ENCODE measurements at regions not wholly inside any gene's neighbourhood (a gene's known extent, or its start where the extent isn't known, plus 50 kb on each side); places are given as distances from the start of the nearest gene placed in this dataset.
"Not testable (repeated sequence)": the region's sequence is repeated elsewhere in the genome, so short reads cannot be mapped to it uniquely, and the experiment has no call there.

GRCh38 chr18:54433368-54433767, 75.7 kb downstream of the C18orf54 start:
- no peak for DNase-seq (ENCODE audit: low spot score)

DNA sequence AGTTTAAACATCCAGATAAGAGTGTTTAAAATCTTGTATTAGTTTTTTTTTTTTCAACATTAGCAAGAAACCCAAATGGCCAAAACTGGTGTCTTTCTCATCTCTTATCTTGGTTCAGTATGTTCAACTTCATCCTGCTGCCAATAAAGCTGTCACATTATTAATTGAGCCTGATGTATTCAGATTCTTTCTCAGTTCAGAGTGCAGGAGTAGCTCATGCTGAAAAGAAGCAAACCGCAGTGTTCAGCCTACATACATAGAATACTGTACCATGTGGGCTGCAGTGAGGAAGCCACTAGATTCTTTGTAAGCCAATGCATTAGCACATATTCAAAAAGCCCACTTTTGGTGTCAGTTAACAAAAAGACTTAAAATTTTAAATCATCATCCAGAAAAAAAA, 76.2 kb downstream of the C18orf54 start:
- DNase-seq (ENCODE audit: low spot score), result no peak

DNA sequence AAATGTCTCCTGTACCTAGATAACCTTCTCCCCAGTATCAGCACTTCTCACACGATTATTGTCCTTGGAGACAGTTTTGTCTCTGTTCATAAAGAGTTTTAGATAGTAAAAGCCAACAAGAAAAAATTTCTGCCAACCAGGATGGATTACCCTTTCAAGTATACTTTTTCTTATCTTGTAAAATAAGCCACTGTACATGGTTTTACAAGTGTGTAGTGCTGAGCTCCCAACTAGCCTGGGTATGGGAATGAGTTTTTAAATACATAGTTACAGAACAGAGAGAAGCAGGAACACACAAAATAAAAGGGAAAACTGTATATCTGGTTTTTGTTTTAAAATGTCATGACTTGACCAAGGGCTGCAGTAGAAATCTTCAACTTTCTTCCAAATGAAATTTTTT, 76.7 kb downstream of the C18orf54 start:
- DNase-seq (ENCODE audit: low spot score), result no peak

DNA sequence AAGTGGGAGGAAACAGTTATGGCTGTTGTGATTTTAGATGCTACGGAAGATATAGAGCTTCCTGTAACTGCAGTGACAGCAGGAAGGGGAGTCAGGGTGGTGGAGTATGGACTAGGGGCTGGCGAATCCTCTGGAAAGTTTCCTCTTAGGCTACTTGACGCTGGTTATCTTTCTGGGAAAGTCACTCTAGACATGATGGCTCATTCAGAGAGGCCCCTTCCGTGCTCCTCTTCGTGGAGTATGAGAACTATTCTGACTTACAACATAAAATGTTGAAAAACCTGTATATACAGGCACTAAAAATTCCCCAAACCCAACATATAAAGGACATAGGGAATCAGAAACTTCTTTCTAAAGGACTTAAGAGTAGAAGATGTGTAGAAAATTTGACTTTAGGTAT, 78.8 kb downstream of the C18orf54 start:
- DNase-seq (ENCODE audit: low spot score), result no peak

DNA sequence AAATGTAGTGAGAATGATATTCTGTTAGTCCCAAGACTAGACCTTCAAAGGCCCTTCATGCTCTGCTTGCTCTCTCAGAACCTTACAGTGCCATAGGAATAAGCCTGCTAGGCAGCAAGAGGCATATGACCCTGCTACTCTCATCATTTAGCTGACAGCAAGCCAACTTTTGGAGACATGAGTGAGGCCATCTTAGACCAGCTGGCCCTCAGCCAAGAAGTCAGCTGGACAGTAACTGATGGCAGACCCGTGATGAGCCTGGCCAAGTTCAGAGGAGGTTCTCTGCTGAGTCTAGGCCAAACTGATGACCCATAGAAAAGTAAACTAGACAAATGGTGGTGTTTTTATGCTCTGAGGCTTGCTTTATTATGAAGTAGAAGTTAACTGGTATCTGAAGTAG, 82.6 kb downstream of the C18orf54 start:
- DNase-seq (ENCODE audit: low spot score), result no peak

- DNase-seq (ENCODE audit: low spot score), result peak; percentile 12
Observed at GRCh38 chr18:54444319-54444914, 86.7 kb downstream of the C18orf54 start.

- DNase-seq (ENCODE audit: low spot score), result no peak
Observed at GRCh38 chr18:54453996-54454395, 96.3 kb downstream of the C18orf54 start.

- no peak for DNase-seq (ENCODE audit: low spot score)
Observed at GRCh38 chr18:54465502-54465901, 107.8 kb downstream of the C18orf54 start.

DNA sequence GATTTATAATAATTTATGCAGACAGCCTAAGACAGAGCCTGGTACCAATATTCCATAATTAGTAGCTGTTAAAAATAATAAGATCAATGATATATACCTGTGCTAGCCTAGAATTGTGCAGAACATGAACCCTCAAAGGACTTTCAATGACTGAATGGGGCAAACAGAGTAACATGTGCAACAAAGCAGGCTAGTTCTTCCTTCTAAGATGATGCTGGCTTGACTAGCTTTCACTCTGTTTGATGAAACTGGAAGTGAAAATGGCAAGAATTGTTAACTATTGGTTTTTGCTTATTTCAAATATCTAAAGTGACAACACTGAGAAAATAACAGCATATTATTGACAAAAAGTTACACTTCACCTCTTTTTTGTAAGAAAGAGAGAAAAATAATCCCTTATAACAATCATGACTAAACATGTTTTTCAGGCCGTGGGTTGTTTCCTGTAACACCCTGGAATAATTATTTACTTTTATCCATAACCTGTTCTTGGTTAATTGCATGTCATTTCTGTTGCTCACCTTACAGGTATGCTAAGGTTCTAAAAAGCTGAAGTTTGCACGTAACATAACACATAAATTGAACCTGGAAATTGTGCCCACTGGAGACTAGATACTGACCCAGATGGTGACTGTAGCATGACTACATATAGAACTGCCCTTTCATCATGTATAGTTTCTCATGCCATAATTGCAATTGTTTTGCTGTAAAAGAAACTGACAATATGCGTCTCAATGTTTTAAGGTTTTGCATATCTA, 108.7 kb downstream of the C18orf54 start:
- DNase-seq (ENCODE audit: low spot score), result no peak

- no peak for DNase-seq (ENCODE audit: low spot score)
Observed at GRCh38 chr18:54479365-54479764, 111.7 kb upstream of the DYNAP start.

GRCh38 chr18:54480616-54481015, 110.4 kb upstream of the DYNAP start:
- no peak for DNase-seq (ENCODE audit: low spot score)

DNA sequence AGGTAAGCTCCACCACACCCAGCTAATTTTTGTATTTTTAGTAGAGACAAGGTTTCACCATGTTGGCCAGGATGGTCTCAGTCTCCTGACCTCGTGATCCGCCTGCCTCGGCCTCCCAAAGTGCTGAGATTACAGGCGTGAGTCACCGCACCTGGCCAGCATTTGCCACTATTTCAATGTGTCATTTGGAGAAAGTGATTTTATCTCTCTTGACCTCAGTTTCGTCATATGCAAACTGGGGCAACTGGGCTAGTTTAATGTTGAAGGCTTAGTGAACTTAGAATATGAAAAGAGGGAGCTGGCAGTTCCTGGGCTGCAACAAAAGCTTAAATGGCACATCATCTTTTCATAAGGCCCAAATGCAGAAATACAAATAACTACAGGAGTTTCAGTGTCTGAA, 88.6 kb upstream of the DYNAP start:
- not testable (repeated sequence) for DNase-seq (ENCODE audit: low spot score)

DNA sequence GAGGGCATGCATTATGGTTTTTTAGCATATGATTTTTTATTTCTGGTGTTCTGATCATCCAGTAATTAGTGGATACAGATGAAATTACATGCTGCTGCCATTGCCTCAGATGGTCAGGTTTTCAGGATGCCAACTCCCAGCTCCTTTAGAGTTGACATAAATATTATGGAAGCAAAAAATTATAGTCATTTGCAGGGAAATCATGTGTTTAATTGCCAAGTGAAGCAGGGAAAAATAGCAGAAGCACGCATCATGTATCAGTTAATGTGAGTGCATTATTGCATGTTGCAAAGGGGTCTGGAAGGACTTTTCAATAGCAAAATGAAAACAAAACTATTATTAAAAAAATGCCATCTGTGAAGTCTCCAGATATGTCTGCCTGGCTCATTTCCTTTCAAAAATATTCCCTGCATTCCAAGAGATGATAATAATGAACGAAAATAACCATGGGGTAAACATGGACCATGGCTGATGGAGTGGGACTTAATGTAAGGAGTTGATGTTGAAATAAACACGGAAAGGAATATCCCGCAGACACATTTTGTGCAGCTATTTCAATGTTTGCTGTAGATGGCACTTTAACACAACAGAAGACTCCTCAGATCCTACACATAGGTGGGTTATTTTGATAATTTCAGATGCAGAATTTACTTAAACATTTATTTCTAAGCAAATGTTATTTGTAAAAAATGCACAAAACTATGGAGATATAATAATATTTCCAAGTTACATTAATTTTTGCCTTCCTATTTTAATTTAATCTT, 87.7 kb upstream of the DYNAP start:
- DNase-seq (ENCODE audit: low spot score), result no peak

GRCh38 chr18:54506516-54507261, 84.4 kb upstream of the DYNAP start:
- DNase-seq (ENCODE audit: low spot score), result no peak

- DNase-seq (ENCODE audit: low spot score), result no peak
Observed at GRCh38 chr18:54509793-54510192, 81.3 kb upstream of the DYNAP start.

- no peak for DNase-seq (ENCODE audit: low spot score)
Observed at GRCh38 chr18:54515149-54515548, 75.9 kb upstream of the DYNAP start.

DNA sequence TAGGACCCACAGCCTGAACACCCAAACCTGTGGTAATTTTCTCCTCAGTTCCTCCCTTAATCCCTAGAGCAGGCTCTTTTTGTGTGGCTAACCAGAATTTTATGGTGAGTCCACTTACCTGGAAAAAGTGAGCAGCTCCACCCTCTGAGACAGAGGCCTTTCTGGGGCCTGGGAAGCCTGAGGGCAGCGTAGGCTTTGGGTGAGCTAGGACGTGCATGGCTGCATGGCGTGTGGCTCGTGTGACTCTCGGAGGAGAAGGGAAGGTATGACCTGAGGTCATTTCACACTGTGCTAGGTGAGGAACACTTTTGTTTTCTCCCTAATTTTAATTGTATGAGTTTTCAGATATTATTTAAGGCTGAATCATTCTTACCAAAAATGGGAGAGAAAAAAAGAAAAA, 73.5 kb upstream of the DYNAP start:
- no peak for DNase-seq (ENCODE audit: low spot score)

DNA sequence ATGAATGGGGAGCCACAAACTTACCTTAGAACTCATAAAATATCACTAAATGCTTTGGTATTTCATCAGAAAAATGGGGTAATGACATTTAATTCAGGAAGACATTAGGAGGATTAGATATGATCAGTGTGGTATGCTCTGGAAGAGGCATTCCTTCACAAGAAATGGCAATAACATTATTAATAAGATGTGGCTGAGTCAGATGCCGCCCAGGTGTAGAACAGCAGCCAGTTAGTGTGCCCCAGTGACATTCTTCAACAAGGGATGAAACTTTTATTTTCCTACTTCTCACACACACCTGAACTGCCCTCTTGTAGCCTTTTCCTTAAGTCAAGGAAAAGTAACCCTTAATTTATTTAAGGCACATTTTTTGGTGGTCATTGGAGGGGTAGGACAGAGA, 69.2 kb upstream of the DYNAP start:
- no peak for DNase-seq (ENCODE audit: low spot score)

DNA sequence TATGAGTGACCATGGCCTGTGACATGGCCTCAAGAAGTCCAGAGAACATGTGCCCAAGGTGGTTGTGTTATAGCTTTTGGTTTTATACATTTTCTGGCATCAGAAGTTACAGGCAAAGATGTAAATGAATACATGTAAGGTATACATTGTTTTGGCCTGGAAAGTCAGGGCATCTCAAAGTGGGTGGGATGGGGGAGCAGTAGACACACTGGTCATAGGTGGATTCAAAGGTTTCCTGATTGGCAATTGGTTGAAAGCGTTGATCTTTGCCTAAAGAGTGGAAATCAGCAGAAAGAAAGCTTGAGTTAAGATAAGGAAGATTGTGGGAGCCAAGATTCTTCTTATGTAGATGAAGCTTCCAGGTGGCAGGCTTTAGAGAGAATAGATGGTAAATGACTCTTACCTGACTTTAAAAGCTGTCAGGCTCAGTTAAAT, 62.1 kb upstream of the DYNAP start:
- DNase-seq (ENCODE audit: low spot score), result no peak

DNA sequence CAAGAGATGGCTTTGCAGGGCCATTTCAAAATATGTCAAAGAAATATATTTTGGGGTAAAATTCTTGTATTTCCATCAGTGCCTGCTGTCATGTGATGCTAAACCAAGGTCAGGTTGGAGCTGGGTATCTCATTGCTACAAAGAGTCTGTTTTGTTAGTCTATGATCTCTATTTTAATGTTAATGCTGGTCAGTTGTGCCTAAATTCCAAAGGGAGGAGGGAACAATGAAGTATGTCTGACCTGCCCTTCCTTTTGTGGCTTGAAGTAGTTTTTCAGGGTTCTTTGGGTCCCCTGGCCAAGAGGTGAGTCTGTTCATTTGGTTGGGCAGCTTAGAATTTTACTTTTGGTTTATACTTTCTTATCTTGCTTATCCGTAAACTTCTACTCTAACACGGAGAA, 61.6 kb upstream of the DYNAP start:
- DNase-seq (ENCODE audit: low spot score), result no peak

GRCh38 chr18:54530285-54530684, 60.8 kb upstream of the DYNAP start:
- no peak for DNase-seq (ENCODE audit: low spot score)

DNA sequence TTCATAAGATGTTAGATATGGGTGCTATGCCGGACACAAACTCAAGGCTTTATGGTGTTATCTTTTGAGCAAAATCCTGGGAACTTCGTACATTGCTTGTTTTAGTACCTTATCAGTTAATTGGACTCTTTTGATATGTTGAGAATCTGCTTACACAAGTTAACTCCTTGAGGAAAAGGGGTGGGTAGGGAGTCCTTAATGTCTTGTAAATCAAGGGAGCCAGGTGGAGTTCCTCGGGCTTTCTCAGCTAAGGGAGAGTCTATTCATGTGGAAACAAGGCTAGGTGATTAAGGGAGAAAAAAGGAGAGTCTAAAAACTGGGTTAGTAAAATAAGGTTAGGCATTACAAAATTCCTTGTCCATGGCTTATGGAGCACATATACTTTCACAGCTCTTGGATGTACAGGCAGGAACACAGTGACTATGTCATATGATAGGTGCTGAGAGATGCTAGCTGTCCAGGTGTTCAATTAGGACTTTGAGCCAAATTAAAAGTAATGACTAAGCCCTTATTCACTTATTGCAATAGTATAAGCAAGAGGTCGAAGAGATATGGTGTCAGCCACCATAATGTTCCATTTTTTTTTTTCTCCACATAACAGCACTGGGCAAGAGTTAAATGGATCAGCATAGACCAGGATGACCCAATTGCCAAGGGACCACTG, 59.5 kb upstream of the DYNAP start:
- no peak for DNase-seq (ENCODE audit: low spot score)

Data from HuH-7 (cell line).